ENCODE measurements at regions not wholly inside any gene's neighbourhood (a gene's known extent, or its start where the extent isn't known, plus 50 kb on each side); places are given as distances from the start of the nearest gene placed in this dataset.
A peak's percentile ranks its signal among the peaks of the same experiment; 100 is the strongest.

DNA sequence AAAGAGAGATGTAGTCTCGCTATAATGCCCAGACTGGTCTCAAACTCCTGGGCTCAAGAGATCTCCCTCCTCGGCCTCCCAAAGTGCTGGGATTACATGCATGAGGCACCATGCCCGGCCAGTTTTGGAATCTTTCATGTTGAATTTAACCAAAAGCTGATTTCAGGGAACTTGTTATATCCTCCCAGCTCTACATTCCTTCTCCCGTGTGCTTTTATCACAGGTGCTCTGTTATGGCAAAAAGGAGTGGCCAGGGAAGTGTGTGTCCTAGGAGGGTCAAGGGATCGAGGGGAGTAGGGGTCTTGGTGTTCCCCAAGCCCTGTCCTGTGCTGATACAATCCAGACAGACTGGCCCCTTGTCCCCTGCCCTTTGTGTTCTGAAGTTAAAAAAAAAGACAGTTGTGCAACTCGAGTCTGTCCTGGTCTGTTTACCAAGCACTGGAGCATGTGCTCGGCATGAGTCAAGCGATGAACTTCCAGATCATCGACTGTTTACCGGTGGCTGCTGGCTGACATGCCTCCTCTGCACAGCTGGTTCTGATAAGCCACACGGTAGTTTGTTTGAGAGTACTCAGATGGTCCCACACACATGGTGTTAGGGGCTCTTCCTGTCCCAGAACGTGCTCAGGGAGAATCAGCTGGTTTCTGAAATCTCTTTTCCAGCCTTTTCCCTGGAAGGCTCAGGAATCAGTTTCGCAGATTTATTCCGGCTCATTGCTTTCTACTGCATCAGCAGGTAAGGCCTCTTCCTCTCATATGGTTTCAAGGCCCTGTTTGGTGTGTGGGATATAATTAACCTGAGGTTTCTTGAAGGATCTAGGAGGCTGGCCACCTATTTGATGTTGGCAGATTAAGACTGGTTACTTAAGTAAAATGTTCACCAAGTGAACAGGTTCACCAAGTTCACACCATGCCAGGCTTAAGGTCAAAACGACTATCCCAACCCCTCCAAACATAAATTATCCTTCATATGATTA, 52.6 kb upstream of the NAA20 start (continued):
- TF ChIP-seq IRF2 (CRISPR knock-in tag; IDR thresholded peaks at IDR 0.05) (peak; percentile 100), ZFP62 (CRISPR knock-in tag; IDR thresholded peaks at IDR 0.05) (no peak), CEBPB (IDR thresholded peaks at IDR 0.05; ENCODE audit: borderline replicate concordance, low read depth, low read length) (peak; percentile 100), ZBTB1 (CRISPR knock-in tag; IDR thresholded peaks at IDR 0.05; ENCODE audit: borderline replicate concordance) (peak; percentile 89; the same call in 1 of the 2 replicates), KLF15 (CRISPR knock-in tag; IDR thresholded peaks at IDR 0.05; ENCODE audit: borderline replicate concordance) (peak; percentile 96), ZNF609 (CRISPR knock-in tag; IDR thresholded peaks at IDR 0.05; ENCODE audit: borderline replicate concordance) (peak; percentile 99), ZNF326 (CRISPR knock-in tag; IDR thresholded peaks at IDR 0.05; ENCODE audit: borderline replicate concordance) (no peak; the same call in 1 of the 2 replicates), ZNF431 (CRISPR knock-in tag; IDR thresholded peaks at IDR 0.05; ENCODE audit: borderline replicate concordance, low read depth) (peak; percentile 100), ZSCAN30 (CRISPR knock-in tag; IDR thresholded peaks at IDR 0.05) (peak; percentile 100), PHF20 (CRISPR knock-in tag; IDR thresholded peaks at IDR 0.05) (peak; percentile 86), THAP7 (CRISPR knock-in tag; IDR thresholded peaks at IDR 0.05) (peak; percentile 98), CEBPG (CRISPR knock-in tag; IDR thresholded peaks at IDR 0.05) (peak; percentile 100), NR1H2 (CRISPR knock-in tag; IDR thresholded peaks at IDR 0.05; ENCODE audit: borderline replicate concordance, low read depth) (peak; percentile 99), ZNF768 (CRISPR knock-in tag; IDR thresholded peaks at IDR 0.05) (peak; percentile 52; the same call in 1 of the 2 replicates), SMAD1 (CRISPR knock-in tag; IDR thresholded peaks at IDR 0.05; ENCODE audit: borderline replicate concordance, low read depth) (peak; percentile 98; the same call in 1 of the 2 replicates)
- TF ChIP-seq, protein P1, sequence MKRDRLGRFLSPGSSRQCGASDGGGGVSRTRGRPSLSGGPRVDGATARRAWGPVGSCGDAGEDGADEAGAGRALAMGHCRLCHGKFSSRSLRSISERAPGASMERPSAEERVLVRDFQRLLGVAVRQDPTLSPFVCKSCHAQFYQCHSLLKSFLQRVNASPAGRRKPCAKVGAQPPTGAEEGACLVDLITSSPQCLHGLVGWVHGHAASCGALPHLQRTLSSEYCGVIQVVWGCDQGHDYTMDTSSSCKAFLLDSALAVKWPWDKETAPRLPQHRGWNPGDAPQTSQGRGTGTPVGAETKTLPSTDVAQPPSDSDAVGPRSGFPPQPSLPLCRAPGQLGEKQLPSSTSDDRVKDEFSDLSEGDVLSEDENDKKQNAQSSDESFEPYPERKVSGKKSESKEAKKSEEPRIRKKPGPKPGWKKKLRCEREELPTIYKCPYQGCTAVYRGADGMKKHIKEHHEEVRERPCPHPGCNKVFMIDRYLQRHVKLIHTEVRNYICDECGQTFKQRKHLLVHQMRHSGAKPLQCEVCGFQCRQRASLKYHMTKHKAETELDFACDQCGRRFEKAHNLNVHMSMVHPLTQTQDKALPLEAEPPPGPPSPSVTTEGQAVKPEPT (CRISPR knock-in tag; IDR thresholded peaks at IDR 0.05; ENCODE audit: low read depth) = peak; percentile 99
- TF ChIP-seq, protein P2, sequence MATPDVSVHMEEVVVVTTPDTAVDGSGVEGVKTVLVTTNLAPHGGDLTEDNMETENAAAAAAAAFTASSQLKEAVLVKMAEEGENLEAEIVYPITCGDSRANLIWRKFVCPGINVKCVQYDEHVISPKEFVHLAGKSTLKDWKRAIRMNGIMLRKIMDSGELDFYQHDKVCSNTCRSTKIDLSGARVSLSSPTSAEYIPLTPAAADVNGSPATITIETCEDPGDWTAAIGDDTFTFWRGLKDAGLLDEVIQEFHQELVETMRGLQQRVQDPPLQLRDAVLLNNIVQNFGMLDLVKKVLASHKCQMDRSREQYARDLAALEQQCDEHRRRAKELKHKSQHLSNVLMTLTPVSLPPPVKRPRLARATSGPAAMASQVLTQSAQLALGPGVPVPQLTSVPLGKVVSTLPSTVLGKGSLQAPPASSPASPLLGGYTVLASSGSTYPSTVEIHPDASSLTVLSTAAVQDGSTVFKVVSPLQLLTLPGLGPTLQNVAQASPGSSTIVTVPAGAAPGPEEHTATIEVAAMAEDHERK (CRISPR knock-in tag; IDR thresholded peaks at IDR 0.05; ENCODE audit: low read depth) = peak; percentile 67; the same call in 1 of the 2 replicates
- TF ChIP-seq, protein P3, sequence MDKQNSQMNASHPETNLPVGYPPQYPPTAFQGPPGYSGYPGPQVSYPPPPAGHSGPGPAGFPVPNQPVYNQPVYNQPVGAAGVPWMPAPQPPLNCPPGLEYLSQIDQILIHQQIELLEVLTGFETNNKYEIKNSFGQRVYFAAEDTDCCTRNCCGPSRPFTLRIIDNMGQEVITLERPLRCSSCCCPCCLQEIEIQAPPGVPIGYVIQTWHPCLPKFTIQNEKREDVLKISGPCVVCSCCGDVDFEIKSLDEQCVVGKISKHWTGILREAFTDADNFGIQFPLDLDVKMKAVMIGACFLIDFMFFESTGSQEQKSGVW (CRISPR knock-in tag; IDR thresholded peaks at IDR 0.05; ENCODE audit: borderline replicate concordance) = peak; percentile 99; the same call in 1 of the 2 replicates

Data from HepG2 (cell line).